GM12874 (cell line): ENCODE measurements at regions not wholly inside any gene's neighbourhood (a gene's known extent, or its start where the extent isn't known, plus 50 kb on each side); places are given as distances from the start of the nearest gene placed in this dataset.

Source experiments
- TF ChIP-seq, protein P1 (sequence below): IDR thresholded peaks from 2 replicates; pipeline ENCODE4 v1.5.1; 2011; ENCODE audit warnings: low read depth, mild to moderate bottlenecking, control low read depth, low read length, moderate library complexity; ENCODE audit not compliant: insufficient read depth

DNA sequence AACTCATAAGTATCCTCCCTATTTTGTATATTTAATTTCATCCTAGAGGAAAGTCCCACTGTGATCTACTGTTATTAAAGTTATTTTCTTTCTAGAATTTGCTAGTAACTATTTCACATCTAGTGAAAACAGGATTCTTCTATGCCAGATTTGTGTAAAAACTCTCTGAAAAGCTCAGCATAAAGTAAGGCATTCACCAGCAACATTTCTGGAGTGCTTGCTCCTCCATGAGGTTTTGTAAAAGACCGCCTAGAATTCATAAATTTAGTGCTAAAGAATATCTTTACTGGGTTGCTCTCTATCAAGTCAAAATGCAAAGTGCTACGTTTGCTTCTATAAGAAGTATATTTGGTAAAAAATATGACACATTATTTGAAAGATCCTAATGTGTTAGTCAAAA lies 173.5 kb upstream of the IRAK1BP1 start:
- TF ChIP-seq, protein P1, sequence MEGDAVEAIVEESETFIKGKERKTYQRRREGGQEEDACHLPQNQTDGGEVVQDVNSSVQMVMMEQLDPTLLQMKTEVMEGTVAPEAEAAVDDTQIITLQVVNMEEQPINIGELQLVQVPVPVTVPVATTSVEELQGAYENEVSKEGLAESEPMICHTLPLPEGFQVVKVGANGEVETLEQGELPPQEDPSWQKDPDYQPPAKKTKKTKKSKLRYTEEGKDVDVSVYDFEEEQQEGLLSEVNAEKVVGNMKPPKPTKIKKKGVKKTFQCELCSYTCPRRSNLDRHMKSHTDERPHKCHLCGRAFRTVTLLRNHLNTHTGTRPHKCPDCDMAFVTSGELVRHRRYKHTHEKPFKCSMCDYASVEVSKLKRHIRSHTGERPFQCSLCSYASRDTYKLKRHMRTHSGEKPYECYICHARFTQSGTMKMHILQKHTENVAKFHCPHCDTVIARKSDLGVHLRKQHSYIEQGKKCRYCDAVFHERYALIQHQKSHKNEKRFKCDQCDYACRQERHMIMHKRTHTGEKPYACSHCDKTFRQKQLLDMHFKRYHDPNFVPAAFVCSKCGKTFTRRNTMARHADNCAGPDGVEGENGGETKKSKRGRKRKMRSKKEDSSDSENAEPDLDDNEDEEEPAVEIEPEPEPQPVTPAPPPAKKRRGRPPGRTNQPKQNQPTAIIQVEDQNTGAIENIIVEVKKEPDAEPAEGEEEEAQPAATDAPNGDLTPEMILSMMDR: no peak

DNA sequence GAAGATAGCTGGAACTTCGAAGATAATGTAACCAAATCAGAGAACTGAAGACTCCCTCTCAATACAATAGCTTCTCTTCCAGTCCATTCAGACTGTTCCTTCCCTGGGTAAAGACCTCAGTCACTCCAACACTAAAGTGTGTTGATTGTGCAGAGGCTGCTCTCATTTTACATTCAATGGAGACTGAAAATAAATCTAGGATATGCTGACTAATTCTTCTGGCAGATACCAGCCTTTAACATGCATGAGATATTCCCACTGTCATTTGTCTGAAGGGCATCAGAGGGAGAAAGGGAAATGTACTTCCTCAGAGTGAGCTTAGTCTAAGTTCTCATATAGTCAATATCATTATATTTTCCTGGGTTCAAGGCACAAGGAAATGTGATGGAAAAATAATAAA lies 166.4 kb upstream of the IRAK1BP1 start:
- TF ChIP-seq, protein P1: no peak

DNA sequence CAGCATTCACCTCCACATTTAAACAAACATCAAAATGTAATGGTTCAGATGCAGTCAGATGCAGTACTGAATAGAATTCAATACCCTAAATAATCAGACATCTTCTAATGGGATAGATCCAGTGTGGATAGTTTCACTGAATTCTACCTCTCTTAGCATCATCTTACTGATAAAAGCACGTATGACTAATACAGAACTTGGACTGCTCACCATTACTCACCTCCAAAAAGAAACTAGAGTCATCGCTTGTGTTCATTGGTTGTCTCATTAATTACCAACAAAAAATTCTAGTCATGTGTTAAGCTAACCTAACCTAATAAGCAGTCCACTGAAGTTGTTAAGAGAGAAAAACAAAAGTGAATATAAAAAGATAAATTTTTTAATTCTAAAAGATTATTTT lies 165.9 kb upstream of the IRAK1BP1 start:
- TF ChIP-seq, protein P1: no peak

DNA sequence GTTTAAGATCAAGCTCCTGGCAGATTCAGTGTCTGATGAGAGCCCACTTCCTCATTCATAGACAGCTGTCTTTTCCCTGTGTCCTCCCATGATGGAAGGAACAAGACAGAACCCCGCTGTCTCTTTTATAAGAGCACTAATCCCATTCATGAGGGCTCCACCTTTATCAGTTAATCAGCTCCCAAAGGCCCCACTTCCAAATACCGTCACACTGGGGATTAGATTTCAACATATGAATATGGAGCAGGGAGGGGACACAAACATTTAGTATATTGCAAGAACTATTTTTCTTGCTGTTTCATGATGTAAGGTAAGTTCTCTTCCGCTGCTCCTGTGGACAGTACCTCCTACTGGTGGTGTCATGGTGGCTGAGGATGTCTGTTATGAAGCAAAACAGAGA lies 158.3 kb upstream of the IRAK1BP1 start:
- TF ChIP-seq, protein P1: no peak

DNA sequence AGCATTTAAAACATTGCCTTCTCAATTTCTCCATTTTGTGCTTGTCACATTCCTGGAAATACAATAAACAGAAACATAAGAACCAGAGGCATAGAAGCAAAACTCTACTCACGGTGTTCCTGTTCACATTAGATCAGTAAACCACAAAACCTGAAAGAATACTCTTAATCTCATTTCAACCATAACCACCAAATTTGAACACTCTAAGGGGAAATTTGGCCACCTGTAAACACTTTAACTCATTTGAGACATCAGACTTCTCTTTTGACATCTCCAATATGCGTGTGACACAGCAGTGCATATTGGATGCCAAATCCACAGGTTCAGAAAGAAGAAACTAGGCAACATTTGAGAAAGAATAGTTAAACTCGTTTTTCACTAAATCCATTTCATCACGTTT lies 153.8 kb upstream of the IRAK1BP1 start:
- TF ChIP-seq, protein P1: no peak

DNA sequence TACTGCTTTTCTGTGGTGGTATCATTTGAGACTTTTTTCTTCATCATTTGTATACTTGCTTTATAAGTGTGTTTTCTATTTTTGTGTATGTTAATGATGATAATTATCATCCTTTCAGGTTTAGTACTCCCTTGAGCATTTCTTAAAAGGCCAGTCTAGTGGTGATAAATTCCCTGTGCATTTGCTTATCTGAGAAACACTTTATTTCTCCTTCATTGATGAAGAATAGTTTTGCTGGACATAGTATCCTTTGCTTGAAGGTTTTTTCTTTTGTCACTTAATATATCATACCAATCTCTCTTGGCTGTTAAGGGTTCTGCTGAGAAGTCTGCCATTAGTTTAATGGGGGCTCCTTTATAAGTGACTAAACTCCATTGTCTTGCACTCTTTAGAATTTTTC lies 123.2 kb upstream of the IRAK1BP1 start:
- TF ChIP-seq, protein P1: no peak

DNA sequence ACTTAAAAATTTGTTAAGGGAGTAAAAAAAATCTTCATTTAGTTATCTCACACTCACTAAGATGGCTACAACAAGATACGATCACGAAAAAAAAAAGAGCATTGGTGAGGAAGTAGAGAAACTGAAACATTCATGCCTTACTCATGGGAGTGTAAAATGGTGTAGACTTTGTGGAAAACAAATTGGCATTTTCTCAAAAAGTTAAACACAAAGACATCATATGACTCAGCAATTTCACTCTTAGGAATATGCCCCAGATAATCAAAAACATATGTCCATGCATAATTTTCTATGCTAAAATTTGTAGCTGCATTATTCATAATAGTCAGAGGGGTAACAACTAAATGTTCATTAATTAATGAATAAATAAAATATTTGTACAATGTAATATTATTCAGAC lies 120.9 kb upstream of the IRAK1BP1 start:
- TF ChIP-seq, protein P1: no peak

DNA sequence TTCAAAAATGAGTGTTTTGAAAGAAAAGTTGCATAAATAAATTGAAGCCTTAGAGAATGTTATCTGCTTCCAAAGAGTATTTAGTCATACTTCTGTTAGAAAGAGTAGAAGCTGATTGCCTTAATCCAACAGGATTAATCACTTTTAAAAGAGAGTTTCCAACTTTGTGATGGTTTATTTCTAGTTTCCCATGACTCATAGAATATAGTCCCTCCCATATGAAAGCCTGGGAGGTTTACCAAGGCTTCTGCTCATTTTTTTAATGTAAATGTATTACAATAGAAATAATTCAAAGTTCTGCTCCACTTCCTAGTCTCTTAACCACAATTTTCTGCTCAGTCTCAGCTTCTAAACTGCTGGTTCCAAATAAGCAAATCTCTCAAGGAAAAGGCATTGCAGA lies 118.0 kb upstream of the IRAK1BP1 start:
- TF ChIP-seq, protein P1: no peak
